DOHH2 (cell line): ENCODE measurements at regions not wholly inside any gene's neighbourhood (a gene's known extent, or its start where the extent isn't known, plus 50 kb on each side); places are given as distances from the start of the nearest gene placed in this dataset.

Experiments used
- CTCF ChIP-seq: fragments of 200-600 bp; sonication (generic); IDR thresholded peaks from one replicate; pipeline ENCODE4 v1.5.1; 2014; ENCODE audit warnings: antibody characterized with exemption, mild to moderate bottlenecking, low read depth, low read length; ENCODE audit not compliant: poor library complexity, severe bottlenecking
- EZH2phosphoT487 ChIP-seq: fragments of 200-600 bp; sonication (generic); IDR thresholded peaks from 2 replicates; pipeline ENCODE4 v1.6.1; 2017; ENCODE audit warnings: borderline replicate concordance, mild to moderate bottlenecking, antibody characterized with exemption, low read length, moderate library complexity, mixed read lengths

GRCh38 chr11:36729825-36730224 is 131.8 kb upstream of the RAG2 start:
- no peak for TF ChIP-seq CTCF
- TF ChIP-seq EZH2phosphoT487: no peak
